ENCODE measurements at regions not wholly inside any gene's neighbourhood (a gene's known extent, or its start where the extent isn't known, plus 50 kb on each side); places are given as distances from the start of the nearest gene placed in this dataset.

DNA sequence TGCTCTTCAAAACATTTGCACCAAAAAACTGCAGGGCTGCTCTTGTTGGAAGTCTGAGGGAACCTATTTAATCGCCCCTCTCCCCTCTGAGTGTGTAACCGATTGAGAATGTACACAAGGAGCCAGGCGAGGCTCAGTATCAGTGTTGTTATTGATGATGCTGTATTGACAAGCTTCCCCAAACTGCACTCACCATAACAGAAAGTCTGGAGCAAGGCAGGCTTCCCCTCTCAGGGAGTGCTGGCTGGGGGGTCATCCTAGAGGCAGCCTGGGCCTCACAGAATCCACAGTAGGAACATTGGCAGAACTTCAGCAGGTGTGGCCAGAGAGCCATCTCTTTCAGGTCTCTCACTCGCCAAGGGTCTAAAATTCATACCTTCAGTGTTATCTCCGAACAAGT is 58.1 kb upstream of the TUNAR start:
- H3K4me3 Mint-ChIP-seq: no peak overlapping the region
- no peaks in the 10 kb centered on the region for H3K36me3 Mint-ChIP-seq
- H3K27ac Mint-ChIP-seq: no peak overlapping the region
- CTCF ChIA-PET: no interaction called here
- no peaks in the 10 kb centered on the region for H3K9me3 Mint-ChIP-seq (ENCODE audit: low read depth)
- H3K27me3 Mint-ChIP-seq: peaks cover 32% of the 10 kb centered on the region
- no peaks in the 10 kb centered on the region for H3K4me1 Mint-ChIP-seq
- DNase-seq (no peak), ATAC-seq (no peak)

DNA sequence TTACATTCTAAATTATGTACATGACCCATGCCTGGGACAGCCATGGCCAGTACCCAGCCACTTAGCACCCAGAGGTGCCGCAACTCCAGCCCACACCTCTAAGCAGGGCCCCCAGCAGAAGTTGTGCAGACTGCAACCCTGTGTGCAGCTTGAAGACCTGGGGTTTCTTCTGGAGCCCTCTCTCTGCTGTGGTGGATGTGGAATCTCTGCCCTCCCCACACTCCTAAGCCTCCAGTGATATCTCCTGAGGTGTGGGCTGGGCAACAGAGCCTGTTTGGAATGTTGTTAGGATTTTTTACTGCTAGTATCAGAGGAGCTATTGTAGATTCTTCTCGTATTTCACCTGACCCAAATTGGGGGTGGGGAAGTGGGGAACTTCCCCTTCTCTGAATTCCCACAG is 59.4 kb upstream of the TUNAR start:
- ATAC-seq: no peak
- no peak overlapping the region for H3K27ac Mint-ChIP-seq
- H3K36me3 Mint-ChIP-seq: no peaks in the 10 kb centered on the region
- DNase-seq: no peak
- peaks cover 24% of the 10 kb centered on the region for H3K27me3 Mint-ChIP-seq
- no peak overlapping the region for H3K4me3 Mint-ChIP-seq
- no peaks in the 10 kb centered on the region for H3K4me1 Mint-ChIP-seq
- CTCF ChIA-PET: no interaction called here
- H3K9me3 Mint-ChIP-seq (ENCODE audit: low read depth): no peaks in the 10 kb centered on the region

GRCh38 chr14:95816539-95816938 is 60.1 kb upstream of the TUNAR start:
- Mint-ChIP-seq H3K27ac (no peak overlapping the region), H3K36me3 (no peaks in the 10 kb centered on the region)
- CTCF ChIA-PET: no interaction called here

GRCh38 chr14:95815226-95815690 is 61.4 kb upstream of the TUNAR start:
- Mint-ChIP-seq H3K27ac (no peak overlapping the region), H3K27me3 (peaks cover 13% of the 10 kb centered on the region), H3K36me3 (no peaks in the 10 kb centered on the region)

More at GRCh38 chr14:95816539-95816938, 60.1 kb upstream of the TUNAR start:
- Mint-ChIP-seq H3K4me3 (no peak overlapping the region), H3K9me3 (ENCODE audit: low read depth) (no peaks in the 10 kb centered on the region), H3K27me3 (peaks cover 21% of the 10 kb centered on the region), H3K4me1 (no peaks in the 10 kb centered on the region)
- no peak for DNase-seq
- no peak for ATAC-seq

DNA sequence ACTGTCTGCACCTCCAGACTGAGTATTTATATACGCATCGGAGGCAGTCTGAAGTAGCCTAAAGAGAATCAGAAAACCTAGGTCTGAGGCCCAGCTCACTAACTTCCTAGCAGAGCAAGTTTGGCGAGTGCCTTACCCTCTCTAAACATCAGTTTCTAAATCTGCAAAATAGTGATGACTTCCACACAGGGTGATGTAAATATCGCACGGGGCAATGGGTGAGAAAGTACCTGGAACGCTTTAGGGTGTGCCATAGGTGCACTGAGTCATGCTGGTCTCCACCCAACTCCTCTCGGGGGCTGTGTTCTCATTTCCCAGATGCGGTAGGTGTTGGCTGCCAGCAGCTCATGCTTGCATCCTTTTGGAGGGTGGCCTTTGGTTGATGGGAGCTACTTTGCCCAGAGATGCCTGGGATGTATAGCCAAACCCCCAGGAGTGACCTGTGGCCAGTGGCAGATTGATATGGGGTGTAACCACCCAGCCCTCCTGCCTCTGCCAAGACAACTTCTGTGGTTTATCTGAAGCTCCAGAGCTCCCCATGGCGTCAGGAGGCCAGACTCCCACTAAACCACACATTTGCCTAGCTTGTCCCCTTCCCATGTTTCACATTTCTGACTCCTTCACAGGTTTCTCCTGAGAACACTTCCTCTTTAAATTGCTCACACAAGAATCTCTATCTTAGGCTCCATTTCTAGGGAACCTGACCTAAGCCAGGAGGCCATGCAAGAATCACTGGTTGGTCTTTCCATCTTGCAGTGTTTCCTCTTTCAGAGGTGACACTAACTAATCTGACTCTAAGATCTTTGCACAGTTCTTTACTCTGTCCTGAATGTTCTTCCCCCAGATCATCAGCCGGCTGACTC is 62.0 kb upstream of the TUNAR start:
- no peaks in the 10 kb centered on the region for H3K9me3 Mint-ChIP-seq (ENCODE audit: low read depth)
- H3K36me3 Mint-ChIP-seq: no peaks in the 10 kb centered on the region
- CTCF ChIA-PET: no interaction called here
- H3K4me1 Mint-ChIP-seq: no peaks in the 10 kb centered on the region
- no peak for ATAC-seq
- DNase-seq: no peak
- no peak overlapping the region for H3K27ac Mint-ChIP-seq
- H3K4me3 Mint-ChIP-seq: no peak overlapping the region
- H3K27me3 Mint-ChIP-seq: peaks cover 11% of the 10 kb centered on the region

More at GRCh38 chr14:95815226-95815690, 61.4 kb upstream of the TUNAR start:
- no peaks in the 10 kb centered on the region for H3K9me3 Mint-ChIP-seq (ENCODE audit: low read depth)
- DNase-seq: no peak
- ATAC-seq: no peak
- no peaks in the 10 kb centered on the region for H3K4me1 Mint-ChIP-seq
- no peak overlapping the region for H3K4me3 Mint-ChIP-seq
- CTCF ChIA-PET: no interaction called here

DNA sequence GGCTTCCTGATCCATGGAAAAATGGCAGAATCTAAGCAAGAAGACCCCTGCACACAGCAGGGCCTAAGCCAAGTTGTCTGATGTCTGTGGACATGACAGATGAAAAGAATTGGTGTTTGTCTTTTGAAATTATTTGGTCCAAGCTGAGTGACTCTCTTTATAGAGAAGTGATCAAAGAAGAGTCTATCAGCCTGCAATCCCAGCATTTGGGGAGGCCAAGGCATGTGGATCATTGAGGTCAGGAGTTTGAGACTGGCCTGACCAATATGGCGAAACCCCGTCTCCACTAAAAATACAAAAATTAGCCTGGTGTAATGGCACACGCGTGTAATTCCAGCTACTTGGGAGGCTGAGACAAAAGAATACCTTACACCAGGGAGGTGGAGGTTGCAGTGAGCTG is 64.8 kb upstream of the TUNAR start:
- CTCF ChIA-PET: no interaction called here
- Mint-ChIP-seq H3K36me3 (no peaks in the 10 kb centered on the region), H3K27me3 (peaks cover 8% of the 10 kb centered on the region), H3K4me3 (no peak overlapping the region), H3K4me1 (no peaks in the 10 kb centered on the region), H3K9me3 (ENCODE audit: low read depth) (no peaks in the 10 kb centered on the region), H3K27ac (no peak overlapping the region)
- DNase-seq (no peak), ATAC-seq (no peak)

DNA sequence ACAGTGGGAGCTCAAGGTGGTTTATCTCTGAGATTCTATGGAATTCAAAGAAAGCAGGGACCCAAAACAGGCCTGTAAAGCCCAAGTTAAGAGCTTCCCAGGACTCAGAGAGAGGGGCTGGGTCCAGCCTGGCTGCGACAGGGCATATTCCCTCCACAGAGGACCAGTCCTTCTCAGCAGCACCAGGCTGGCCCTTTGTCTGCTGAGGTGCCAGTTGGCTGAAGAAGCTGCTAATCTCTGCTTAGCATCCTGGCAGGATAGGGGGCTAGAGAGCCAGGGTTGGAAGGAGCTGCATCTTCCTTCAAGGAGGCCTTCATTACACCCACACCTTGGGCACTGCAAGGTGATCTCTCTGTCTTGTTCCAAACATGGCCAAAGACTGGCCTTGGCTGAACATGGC is 68.3 kb upstream of the TUNAR start:
- Mint-ChIP-seq H3K27ac (no peak overlapping the region), H3K9me3 (ENCODE audit: low read depth) (peaks cover 3% of the 10 kb centered on the region), H3K4me1 (no peaks in the 10 kb centered on the region), H3K4me3 (no peak overlapping the region), H3K36me3 (no peaks in the 10 kb centered on the region), H3K27me3 (peaks cover under 1% of the 10 kb centered on the region)
- ATAC-seq (no peak), DNase-seq (no peak)
- CTCF ChIA-PET: no interaction called here

DNA sequence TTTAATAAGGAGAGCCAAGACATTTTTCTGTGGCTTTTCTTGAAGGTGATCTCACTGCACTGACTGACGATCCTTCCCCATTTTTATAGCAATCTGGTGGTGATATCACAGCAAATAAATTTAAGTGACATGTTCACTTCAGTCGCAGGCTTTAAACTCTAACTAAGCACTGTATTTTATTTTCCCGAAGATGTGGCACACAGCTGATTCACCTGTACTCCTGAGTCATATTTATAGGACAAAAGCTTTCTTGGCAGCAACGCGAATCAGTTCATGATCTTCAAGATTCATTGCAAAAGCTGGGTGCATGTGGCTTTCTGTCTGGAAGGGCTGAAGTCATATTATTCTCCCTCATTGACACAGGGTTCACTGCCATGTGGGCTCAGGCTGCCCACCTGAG is 79.8 kb upstream of the TUNAR start:
- CTCF ChIA-PET: interaction anchor here (1.5 kb wide), 1 partner anchor 23 kb away, joined by 4 read pairs; no protein-coding TSS in a partner anchor
- ATAC-seq: no peak
- Mint-ChIP-seq H3K36me3 (no peaks in the 10 kb centered on the region), H3K27me3 (no peaks in the 10 kb centered on the region), H3K4me1 (no peaks in the 10 kb centered on the region), H3K9me3 (ENCODE audit: low read depth) (no peaks in the 10 kb centered on the region), H3K27ac (no peak overlapping the region), H3K4me3 (no peak overlapping the region)
- no peak for DNase-seq

DNA sequence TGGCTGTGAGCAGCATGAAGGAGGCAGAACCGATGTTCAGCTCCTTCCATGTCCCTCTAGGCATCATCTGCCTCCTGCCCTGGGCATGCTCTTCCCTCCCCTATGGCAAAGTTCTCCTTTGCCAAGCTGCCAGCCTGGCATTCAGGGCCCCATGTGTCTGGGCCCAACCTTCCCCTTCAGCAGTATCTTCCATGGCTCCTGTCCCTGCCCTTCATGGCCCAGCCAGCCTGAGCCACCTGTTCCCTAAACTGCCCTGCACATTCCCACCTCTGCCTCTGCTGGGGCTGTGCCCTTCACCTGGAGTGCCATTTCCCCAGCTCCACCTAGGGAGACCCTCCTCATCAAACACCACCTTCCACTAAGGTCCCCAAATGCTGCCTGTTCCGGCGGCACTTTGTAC is 74.0 kb upstream of the TCL1A start:
- no peak for DNase-seq
- no peaks in the 10 kb centered on the region for H3K4me1 Mint-ChIP-seq
- no peaks in the 10 kb centered on the region for H3K27me3 Mint-ChIP-seq
- H3K36me3 Mint-ChIP-seq: no peaks in the 10 kb centered on the region
- no peak overlapping the region for H3K27ac Mint-ChIP-seq
- no peak overlapping the region for H3K4me3 Mint-ChIP-seq
- CTCF ChIA-PET: no interaction called here
- no peaks in the 10 kb centered on the region for H3K9me3 Mint-ChIP-seq (ENCODE audit: low read depth)
- ATAC-seq: no peak

- Mint-ChIP-seq H3K27ac (no peak overlapping the region), H3K4me3 (no peak overlapping the region), H3K36me3 (no peaks in the 10 kb centered on the region), H3K27me3 (no peaks in the 10 kb centered on the region), H3K4me1 (no peaks in the 10 kb centered on the region), H3K9me3 (ENCODE audit: low read depth) (no peaks in the 10 kb centered on the region)
- CTCF ChIA-PET: no interaction called here
- ATAC-seq: no peak
- DNase-seq: no peak
These were observed 72.6 kb upstream of the TCL1A start for GRCh38 chr14:95786566-95786965.

DNA sequence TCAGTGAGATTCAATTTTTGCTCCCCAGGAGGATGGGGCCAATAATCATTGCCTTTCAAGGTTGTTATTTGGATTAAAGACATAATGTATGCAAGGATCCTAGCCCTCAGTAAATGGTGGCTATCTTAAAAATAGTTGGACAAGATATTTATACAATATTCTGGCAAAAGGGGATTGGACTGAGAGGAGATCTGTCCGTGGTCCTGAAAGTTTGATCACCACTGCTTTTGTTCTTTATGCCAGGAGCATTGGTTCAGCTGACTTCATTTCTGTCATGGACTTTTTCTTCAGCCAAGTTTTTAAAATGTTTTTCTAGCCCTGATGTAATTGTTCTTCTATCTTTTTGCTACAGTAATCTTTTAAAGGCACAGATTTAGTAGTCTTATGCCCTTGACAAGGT is 70.2 kb upstream of the TCL1A start:
- Mint-ChIP-seq H3K4me3 (no peak overlapping the region), H3K4me1 (no peaks in the 10 kb centered on the region), H3K9me3 (ENCODE audit: low read depth) (no peaks in the 10 kb centered on the region), H3K36me3 (no peaks in the 10 kb centered on the region), H3K27ac (no peak overlapping the region), H3K27me3 (no peaks in the 10 kb centered on the region)
- CTCF ChIA-PET: no interaction called here
- DNase-seq (no peak), ATAC-seq (no peak)

GRCh38 chr14:95776798-95777534 is 63.0 kb upstream of the TCL1A start:
- H3K4me3 Mint-ChIP-seq: no peak overlapping the region
- H3K27ac Mint-ChIP-seq: no peak overlapping the region
- no peak for DNase-seq
- no peaks in the 10 kb centered on the region for H3K36me3 Mint-ChIP-seq
- H3K27me3 Mint-ChIP-seq: peaks cover 3% of the 10 kb centered on the region
- ATAC-seq: no peak
- CTCF ChIA-PET: no interaction called here
- no peaks in the 10 kb centered on the region for H3K4me1 Mint-ChIP-seq
- no peaks in the 10 kb centered on the region for H3K9me3 Mint-ChIP-seq (ENCODE audit: low read depth)

DNA sequence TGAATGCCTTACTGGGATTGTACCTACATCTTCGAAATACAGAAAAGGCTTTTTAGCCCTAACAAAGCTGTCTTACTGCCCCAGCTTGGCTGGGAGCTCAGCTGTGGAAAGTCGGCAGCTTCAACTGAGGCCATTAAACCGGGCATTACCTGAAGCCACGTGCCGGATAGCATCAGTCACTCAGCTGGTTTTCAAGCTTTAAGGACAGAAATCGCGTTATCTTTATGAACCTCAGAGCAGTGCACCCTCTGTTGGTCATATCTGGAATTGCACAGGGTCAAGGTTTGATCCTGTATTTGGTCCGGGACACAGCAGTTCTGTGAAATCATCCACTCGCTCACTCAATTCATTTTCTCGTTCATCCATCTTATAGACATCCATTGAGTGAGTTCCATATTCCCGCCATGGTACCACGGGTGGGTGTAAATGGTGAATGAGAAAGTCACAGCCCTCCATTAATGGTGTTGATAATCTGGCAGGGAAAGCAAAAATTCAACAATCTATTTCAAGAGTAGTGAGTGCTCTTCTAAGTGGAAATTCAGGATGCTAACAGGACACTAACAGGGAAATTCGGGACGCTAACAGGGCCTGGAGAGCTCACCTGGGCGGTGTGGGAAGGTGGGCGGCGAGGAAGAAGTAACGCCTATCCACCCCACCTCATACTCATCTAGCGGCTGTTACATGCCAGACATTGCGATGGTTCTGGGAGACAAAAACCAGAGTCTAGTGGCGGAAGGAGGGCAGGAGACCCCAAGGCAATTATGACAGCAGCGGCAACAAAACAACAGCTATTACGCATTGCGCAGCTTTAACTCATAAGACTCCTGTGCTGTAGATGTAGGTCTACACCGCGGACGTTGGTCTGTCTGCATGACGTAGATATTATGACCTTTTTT is 60.6 kb upstream of the TCL1A start:
- Mint-ChIP-seq H3K4me1 (no peaks in the 10 kb centered on the region), H3K9me3 (ENCODE audit: low read depth) (no peaks in the 10 kb centered on the region), H3K27me3 (peaks cover 3% of the 10 kb centered on the region), H3K36me3 (no peaks in the 10 kb centered on the region), H3K4me3 (no peak overlapping the region), H3K27ac (no peak overlapping the region)
- DNase-seq (peak; percentile 63), ATAC-seq (no peak)
- CTCF ChIA-PET: interaction anchor here (0.6 to 2.8 kb wide), 12 partner anchors 9 to 348 kb away, joined by 3 to 17 read pairs (median 5); no protein-coding TSS in a partner anchor

Measured in activated CD8-positive, alpha-beta memory T cell treated with anti-CD3 and anti-CD28 coated beads, Interleukin-2, amount 10 ng/mL, durations not matched to agents 7 days and 5 days (primary cell).